ENCODE measurements at regions not wholly inside any gene's neighbourhood (a gene's known extent, or its start where the extent isn't known, plus 50 kb on each side); places are given as distances from the start of the nearest gene placed in this dataset.
"Not testable (repeated sequence)": the region's sequence is repeated elsewhere in the genome, so short reads cannot be mapped to it uniquely, and the experiment has no call there.

DNA sequence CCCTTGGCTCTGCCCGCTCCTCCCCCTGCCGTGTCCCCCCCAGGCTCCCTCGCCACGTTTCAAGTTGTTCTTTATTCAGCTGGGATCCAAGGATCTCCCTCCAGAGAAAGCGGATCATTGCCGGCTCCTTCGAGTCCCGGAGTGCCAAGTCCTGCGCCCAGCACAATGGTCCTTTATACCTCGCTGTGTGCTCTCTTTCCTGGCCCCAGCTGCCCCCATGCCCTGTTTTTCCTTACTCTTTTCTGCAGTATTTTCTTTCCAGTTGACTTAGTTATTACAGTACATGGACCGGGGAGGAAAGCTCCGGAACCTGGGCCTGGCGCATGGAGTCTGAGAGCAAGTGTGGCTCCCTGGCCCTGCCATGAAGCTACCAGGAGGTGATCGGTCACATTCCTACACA, 88.1 kb upstream of the KMT2C start:
- Histone ChIP-seq H3K9me3 (ENCODE audit: control insufficient read depth, insufficient read depth, low read length) (peaks cover 4% of the 10 kb centered on the region), H3K4me1 (ENCODE audit: insufficient read depth, low read length) (peaks cover 5% of the 10 kb centered on the region; the same call in 1 of the 2 replicates), H3K36me3 (ENCODE audit: insufficient read depth, low read length) (no peaks in the 10 kb centered on the region; the same call in 1 of the 2 replicates), H3K9ac (ENCODE audit: low read depth, low read length) (no peak overlapping the region)

DNA sequence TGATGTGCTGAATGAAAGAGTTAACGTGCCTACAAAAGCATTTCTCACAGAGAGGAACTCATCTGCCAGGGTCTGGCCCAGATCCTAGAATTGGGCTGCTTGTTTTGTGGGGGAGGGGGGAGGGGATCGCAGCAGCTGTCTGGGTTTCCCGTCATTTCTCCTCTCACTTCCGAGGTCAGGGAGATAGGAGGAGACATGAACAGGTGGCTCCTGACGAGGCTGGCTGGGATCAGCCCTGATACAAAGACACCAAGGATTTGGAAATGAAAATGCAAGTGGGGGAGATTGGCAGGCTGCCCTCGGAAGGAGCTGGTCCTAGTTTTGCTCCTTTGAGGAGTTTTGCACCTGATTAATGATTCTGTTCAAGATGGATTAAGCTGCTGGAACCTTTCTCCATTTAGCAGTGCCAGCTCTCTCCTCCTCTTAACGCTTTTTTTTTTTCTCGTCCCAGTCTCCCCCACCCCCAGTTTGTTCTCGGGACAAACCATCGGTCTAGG, 86.8 kb upstream of the KMT2C start:
- H3K9me3 ChIP-seq (ENCODE audit: control insufficient read depth, insufficient read depth, low read length), result peaks cover 4% of the 10 kb centered on the region
- no peaks in the 10 kb centered on the region for H3K36me3 ChIP-seq (ENCODE audit: insufficient read depth, low read length)
- peaks cover 5% of the 10 kb centered on the region; the same call in 1 of the 2 replicates for H3K4me1 ChIP-seq (ENCODE audit: insufficient read depth, low read length)
- H3K9ac ChIP-seq (ENCODE audit: low read depth, low read length), result no peak overlapping the region

DNA sequence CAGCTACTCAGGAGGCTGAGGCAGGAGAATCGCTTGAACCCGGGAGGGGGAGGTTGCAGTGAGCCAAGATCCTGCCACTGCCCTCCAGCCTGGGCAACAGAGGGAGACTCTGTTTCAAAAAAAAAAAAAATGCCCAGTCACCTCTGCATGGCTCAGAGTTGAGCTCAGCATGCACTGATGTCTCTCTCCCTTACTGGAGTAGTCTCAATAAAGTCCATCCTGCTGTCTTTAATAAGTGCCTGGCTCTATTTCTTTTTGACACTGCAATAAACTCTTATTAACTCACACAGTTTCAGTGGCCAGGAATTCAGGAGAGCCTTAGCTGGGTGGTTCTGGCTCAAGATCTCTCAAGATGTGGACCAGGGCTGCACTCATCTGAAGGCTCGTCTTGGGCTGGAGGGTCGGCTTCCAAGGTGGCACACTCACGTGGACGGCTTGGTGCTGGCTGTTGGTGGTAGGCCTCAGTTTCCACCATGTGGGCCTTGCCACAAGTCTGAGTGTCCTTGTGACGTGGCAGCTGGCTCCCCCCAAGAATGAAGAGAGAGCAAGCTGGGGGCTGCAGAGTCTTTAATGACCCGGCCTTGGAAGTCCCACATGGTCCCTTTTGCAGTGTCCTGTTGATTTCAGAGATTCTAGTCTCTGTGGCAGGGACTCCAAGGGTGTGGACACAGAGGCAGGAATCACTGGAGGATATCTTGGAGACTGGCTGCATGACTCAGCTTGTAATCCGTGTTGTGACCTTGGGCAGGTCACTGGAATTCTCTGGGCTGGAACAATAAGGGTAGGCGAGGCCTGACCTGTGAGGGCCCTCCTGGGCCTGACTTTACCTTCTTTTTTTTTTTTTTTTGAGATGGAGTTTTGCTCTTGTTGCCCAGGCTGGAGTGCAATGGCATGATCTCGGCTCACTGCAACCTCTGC, 85.9 kb upstream of the KMT2C start:
- Histone ChIP-seq H3K36me3 (ENCODE audit: insufficient read depth, low read length) (no peaks in the 10 kb centered on the region), H3K9ac (ENCODE audit: low read depth, low read length) (no peak overlapping the region; the same call in 1 of the 2 replicates), H3K9me3 (ENCODE audit: control insufficient read depth, insufficient read depth, low read length) (peaks cover 4% of the 10 kb centered on the region), H3K4me1 (ENCODE audit: insufficient read depth, low read length) (peaks cover 5% of the 10 kb centered on the region; the same call in 1 of the 2 replicates)

DNA sequence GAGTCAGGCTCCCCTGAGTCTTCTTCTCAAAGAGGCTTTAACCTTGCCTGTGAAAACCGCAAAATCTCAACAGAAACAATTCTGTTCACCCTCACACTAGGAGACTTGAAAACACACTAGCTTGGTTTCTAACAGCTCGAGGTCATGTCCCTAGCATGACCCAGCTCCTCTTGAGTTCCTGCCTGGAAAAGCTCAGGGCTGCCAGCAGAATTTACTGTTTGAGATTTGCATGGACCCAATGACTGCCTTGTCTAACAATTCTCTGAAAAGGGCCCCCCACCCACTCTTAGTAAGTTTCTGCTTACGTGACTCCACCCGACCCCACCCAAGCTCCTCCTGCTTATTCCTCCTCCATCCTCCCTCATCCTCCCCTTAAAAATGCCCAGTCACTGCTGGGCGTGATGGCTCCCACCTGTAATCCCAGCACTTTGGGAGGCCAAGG, 85.1 kb upstream of the KMT2C start:
- Histone ChIP-seq H3K36me3 (ENCODE audit: insufficient read depth, low read length) (no peaks in the 10 kb centered on the region), H3K9ac (ENCODE audit: low read depth, low read length) (no peak overlapping the region), H3K4me1 (ENCODE audit: insufficient read depth, low read length) (peaks cover 5% of the 10 kb centered on the region; the same call in 1 of the 2 replicates), H3K9me3 (ENCODE audit: control insufficient read depth, insufficient read depth, low read length) (peaks cover 4% of the 10 kb centered on the region)

DNA sequence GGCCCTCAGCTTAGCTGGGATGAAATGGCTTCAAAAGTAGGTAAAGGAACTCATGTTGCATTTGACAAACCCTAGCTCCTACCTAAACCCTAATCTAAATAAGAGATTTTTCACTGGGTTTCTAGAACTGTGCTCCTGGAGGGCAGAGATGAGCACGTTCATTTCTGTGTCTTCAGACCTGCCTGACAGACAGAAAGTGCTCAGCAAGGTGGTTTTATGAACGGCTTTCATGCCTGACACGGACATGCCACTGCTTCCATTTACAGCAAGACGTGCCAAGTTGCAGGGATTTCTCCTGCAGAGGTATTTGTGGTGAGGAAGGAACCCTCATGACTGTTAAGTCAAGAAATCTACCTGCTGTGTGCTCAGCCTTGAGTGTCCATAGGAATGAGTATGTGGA, 83.5 kb upstream of the KMT2C start:
- H3K9ac ChIP-seq (ENCODE audit: low read depth, low read length), result no peak overlapping the region
- peaks cover 5% of the 10 kb centered on the region; the same call in 1 of the 2 replicates for H3K4me1 ChIP-seq (ENCODE audit: insufficient read depth, low read length)
- no peaks in the 10 kb centered on the region for H3K36me3 ChIP-seq (ENCODE audit: insufficient read depth, low read length)
- H3K9me3 ChIP-seq (ENCODE audit: control insufficient read depth, insufficient read depth, low read length), result peaks cover 4% of the 10 kb centered on the region

DNA sequence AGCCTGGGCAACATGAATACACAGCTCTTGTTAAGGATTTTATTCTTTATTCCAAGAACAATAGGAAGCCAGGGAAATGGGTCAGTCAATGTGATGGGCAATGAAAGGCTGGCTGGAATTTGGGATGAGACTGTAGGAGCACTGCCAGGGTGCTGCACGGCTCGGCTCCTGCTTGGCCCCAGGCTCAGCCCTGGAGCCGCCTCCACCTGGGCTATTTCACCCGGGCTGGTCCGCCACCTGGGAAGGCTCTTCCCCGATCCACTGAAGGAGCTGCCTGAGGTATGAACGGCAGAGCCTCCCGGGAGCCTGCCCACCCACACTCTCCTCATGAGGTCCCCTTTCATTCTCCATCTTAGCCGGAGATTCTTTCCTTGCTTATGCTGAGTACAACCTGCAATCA, 80.4 kb upstream of the KMT2C start:
- Histone ChIP-seq H3K9me3 (ENCODE audit: control insufficient read depth, insufficient read depth, low read length) (peaks cover 4% of the 10 kb centered on the region), H3K4me1 (ENCODE audit: insufficient read depth, low read length) (no peaks in the 10 kb centered on the region), H3K36me3 (ENCODE audit: insufficient read depth, low read length) (no peaks in the 10 kb centered on the region), H3K9ac (ENCODE audit: low read depth, low read length) (no peak overlapping the region)

DNA sequence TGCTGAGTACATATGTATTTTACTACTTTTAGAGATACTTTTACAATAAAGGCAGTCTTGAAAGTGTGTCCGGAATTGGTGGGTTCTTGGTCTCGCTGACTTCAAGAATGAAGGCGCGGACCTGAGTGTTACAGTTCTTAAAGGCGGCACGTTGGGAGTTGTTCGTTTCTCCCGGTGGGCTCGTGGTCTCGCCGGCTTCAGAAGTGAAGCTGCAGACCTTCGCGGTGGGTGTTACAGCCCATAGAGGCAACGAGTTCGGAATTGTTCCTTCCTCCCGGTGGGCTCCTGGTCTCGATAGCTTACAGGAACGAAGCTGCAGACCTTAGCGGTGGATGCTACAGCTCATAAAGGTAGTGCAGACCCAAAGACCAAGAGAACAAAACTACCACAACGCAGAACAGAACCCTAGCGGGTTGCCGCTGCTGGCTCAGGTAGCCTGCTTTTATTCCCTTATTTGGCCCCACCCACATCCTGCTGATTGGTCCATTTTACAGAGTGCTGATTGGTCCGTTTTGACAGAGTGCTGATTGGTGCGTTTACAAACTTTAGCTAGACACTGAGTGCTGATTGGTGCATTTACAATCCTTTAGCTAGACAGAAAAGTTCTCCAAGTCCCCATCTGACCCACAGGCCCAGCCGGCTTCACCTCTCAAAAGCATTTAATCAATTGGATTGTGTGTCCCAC, 79.6 kb upstream of the KMT2C start:
- H3K4me1 ChIP-seq (ENCODE audit: insufficient read depth, low read length); H3K9ac ChIP-seq (ENCODE audit: low read depth, low read length); H3K36me3 ChIP-seq (ENCODE audit: insufficient read depth, low read length); H3K9me3 ChIP-seq (ENCODE audit: control insufficient read depth, insufficient read depth, low read length): not testable (repeated sequence)

DNA sequence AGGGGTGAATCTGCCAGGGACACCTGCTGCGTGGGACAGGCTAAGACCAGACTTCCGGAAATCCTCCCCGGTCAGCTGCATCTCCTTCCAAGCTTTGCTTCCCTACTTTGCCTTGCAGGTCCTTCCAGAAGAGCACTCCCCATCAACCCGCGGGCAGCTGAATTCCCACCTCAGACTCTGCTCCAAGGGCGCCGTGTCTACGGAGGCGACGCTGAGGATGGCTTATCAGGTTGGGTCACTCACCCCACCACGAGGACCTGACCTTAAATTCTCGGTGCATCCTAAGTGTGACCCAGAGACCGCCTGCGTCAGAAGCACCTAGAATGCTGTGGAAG, 78.9 kb upstream of the KMT2C start:
- Histone ChIP-seq H3K9ac (ENCODE audit: low read depth, low read length) (no peak overlapping the region), H3K36me3 (ENCODE audit: insufficient read depth, low read length) (no peaks in the 10 kb centered on the region), H3K9me3 (ENCODE audit: control insufficient read depth, insufficient read depth, low read length) (peaks cover 4% of the 10 kb centered on the region), H3K4me1 (ENCODE audit: insufficient read depth, low read length) (no peaks in the 10 kb centered on the region)

DNA sequence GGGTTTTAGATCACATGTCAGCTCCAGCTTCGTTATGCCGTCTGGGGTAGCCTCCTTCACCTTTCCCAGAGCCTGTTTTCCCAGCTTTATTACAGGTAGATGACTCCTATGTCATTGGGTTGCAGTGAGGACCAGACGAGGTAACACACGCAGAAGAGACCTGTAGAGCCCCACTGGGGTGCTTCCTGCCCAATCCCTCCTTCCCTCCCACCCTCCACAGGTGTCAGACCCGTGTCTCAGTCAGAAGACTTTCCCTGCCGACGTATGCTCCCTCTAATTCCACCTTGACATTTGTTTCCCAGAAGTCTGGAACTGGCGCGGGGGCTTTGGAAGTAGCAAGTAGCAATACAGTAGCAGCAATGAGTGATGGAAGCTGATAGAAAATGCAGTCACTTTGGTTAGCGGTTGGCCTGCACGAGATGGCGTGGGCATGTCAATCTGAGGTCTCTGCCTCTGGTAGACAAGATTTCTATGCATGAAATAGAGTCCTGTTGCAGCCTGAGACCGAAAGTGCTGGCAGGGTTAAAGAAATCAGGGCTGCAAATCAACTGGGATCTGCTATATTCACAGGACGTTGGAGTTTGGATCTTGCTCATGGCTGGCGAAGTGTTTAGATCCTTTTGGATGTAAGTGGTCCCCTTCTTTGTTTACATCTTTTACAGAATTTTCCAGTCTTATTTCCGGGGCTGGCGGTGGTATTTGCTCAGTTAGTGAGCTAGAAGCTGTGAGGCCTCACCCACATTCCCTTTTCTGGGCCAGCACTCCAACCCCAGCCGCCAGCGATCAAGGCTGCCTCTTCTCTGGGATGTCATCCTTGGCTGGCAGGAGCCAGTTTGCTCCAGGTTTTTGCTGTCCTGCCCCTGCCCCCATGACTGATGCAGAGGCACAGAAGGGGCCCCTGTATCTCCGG, 78.3 kb upstream of the KMT2C start:
- Histone ChIP-seq H3K4me1 (ENCODE audit: insufficient read depth, low read length) (no peaks in the 10 kb centered on the region), H3K36me3 (ENCODE audit: insufficient read depth, low read length) (no peaks in the 10 kb centered on the region), H3K9me3 (ENCODE audit: control insufficient read depth, insufficient read depth, low read length) (no peaks in the 10 kb centered on the region), H3K9ac (ENCODE audit: low read depth, low read length) (no peak overlapping the region)

DNA sequence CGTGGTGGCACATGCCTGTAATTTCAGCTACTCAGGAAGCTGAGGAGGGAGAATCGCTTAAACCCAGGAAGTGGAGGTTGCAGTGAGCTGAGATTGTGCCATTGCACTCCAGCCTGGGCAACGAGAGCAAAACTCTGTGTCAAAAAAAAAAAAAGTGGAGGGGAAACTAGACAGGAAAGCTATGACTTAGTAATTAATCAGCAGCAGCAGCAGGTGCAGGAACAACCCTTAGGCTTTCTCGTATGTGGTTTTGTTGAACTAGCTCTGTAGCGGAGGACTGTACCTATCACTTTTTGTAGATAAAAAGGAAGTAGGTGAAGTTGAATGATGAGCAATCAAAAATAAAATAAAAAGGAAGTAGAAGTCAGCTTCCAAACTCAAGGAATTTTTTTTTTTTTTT, 76.9 kb upstream of the KMT2C start:
- H3K9ac ChIP-seq (ENCODE audit: low read depth, low read length), result no peak overlapping the region
- no peaks in the 10 kb centered on the region for H3K4me1 ChIP-seq (ENCODE audit: insufficient read depth, low read length)
- H3K9me3 ChIP-seq (ENCODE audit: control insufficient read depth, insufficient read depth, low read length), result no peaks in the 10 kb centered on the region
- no peaks in the 10 kb centered on the region for H3K36me3 ChIP-seq (ENCODE audit: insufficient read depth, low read length)

DNA sequence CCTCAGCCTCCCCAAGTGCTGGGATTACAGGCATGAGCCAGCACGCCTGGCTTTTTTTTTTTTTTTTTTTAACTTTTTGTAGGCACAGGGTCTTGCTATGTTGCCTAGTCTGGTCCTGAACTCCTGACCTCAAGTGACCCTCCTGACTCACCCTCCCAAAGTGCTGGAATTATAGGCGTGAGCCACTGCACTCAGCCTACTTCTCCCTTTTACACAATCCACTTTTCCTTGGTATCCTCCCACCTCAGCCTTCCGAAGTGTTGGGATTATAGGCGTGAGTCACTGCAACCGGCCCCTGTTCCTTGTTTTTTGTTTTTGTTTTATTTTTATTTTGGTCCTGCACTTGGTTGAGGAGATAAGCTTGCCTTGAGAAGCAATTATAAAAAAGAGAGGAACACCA, 75.9 kb upstream of the KMT2C start:
- H3K4me1 ChIP-seq (ENCODE audit: insufficient read depth, low read length), result no peaks in the 10 kb centered on the region

DNA sequence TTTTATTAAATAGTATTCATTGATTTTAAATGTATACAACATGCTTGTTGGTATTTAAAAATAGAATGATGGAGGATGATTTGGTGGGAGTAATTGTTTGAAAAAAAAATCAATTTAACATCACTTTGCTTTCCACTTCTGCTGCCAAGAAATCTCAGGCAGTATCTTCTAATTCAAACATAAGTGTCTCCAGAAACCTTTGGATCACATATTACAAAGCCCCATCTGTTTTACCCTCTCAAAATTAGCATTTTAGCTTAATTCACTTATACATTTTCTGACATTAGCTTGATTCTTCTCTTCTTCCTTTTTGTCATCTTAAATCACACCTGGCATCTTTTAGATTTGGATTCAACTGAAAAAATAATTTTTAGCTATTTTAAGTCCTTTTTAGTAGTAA, 72.9 kb upstream of the KMT2C start:
- no peak overlapping the region for H3K9ac ChIP-seq (ENCODE audit: low read depth, low read length)
- H3K36me3 ChIP-seq (ENCODE audit: insufficient read depth, low read length), result no peaks in the 10 kb centered on the region
- H3K4me1 ChIP-seq (ENCODE audit: insufficient read depth, low read length), result no peaks in the 10 kb centered on the region
- H3K9me3 ChIP-seq (ENCODE audit: control insufficient read depth, insufficient read depth, low read length), result no peaks in the 10 kb centered on the region

More for the DNA sequence above, 75.9 kb upstream of the KMT2C start:
- no peak overlapping the region for H3K9ac ChIP-seq (ENCODE audit: low read depth, low read length)
- no peaks in the 10 kb centered on the region for H3K36me3 ChIP-seq (ENCODE audit: insufficient read depth, low read length)
- H3K9me3 ChIP-seq (ENCODE audit: control insufficient read depth, insufficient read depth, low read length), result no peaks in the 10 kb centered on the region

DNA sequence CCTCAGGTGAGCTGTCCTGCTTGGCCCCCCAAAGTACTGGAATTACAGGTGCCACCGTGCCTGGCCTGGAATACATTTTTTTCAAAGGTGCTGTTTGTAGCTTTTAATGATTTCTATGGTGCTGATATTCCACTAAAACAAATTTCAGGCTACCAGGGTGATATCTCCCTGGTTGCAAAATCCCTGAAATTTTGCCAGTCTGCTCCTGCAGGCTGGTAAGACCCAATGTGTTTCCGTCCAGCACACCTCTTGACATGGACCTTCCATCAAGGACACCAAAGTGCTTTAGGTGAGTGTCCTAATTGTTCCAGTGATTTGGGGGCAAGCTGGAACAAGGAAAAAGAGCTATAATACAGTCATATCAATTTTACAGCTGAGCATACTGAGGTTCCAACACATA, 69.8 kb upstream of the KMT2C start:
- H3K36me3 ChIP-seq (ENCODE audit: insufficient read depth, low read length), result no peaks in the 10 kb centered on the region
- no peak overlapping the region for H3K9ac ChIP-seq (ENCODE audit: low read depth, low read length)
- H3K9me3 ChIP-seq (ENCODE audit: control insufficient read depth, insufficient read depth, low read length), result no peaks in the 10 kb centered on the region
- H3K4me1 ChIP-seq (ENCODE audit: insufficient read depth, low read length), result no peaks in the 10 kb centered on the region

DNA sequence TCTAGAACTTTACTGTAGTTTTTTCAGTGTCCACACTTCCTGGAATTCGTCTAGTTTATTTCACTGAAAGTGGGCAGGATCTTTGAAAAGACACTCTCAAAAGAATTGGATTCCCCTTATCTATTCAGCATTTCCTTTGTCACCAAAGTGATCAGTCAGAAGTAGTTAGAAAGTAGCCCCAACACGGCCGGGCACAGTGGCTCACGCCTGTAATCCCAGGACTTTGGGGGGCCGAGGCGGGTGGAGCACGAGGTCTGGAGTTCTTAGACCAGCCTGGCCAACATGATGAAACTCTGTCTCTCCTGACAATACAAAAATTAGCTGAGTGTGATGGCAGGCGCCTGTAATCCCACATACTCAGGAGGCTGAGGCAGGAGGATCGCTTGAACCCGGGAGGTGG, 69.0 kb upstream of the KMT2C start:
- H3K4me1 ChIP-seq (ENCODE audit: insufficient read depth, low read length), result no peaks in the 10 kb centered on the region
- no peak overlapping the region for H3K9ac ChIP-seq (ENCODE audit: low read depth, low read length)
- no peaks in the 10 kb centered on the region for H3K9me3 ChIP-seq (ENCODE audit: control insufficient read depth, insufficient read depth, low read length)
- no peaks in the 10 kb centered on the region for H3K36me3 ChIP-seq (ENCODE audit: insufficient read depth, low read length)
